Mucosa of descending colon (tissue), 3 donors: ENCODE measurements at regions not wholly inside any gene's neighbourhood (a gene's known extent, or its start where the extent isn't known, plus 50 kb on each side); places are given as distances from the start of the nearest gene placed in this dataset.

Experiments used
- ATAC-seq: fragments of 200-7000 bp; cut with Tn5 transposase; one replicate; pipeline ENCODE4 v1.9.1; 2020; ENCODE audit warnings: mild to moderate bottlenecking, moderate library complexity
- DNase-seq, 3 donors: peaks; one replicate each; pipeline ENCODE4 v3.0.0-alpha.2; 2020
- H3K36me3 ChIP-seq: fragments of 200-600 bp; one replicate; pipeline ENCODE4 v1.8.0; 2021; ENCODE audit warnings: low read depth, mild to moderate bottlenecking
- H3K4me1 ChIP-seq: fragments of 200-600 bp; one replicate; pipeline ENCODE4 v1.8.0; 2021; ENCODE audit warnings: low read depth, mild to moderate bottlenecking
- H3K4me3 ChIP-seq: fragments of 200-600 bp; one replicate; pipeline ENCODE4 v1.8.0; 2021; ENCODE audit warnings: mild to moderate bottlenecking
- H3K9me3 ChIP-seq: fragments of 200-600 bp; one replicate; pipeline ENCODE4 v1.8.0; 2021; ENCODE audit warnings: mild to moderate bottlenecking
- intact Hi-C, 2 donors: fragments of 100-400 bp; cut with DNase I in 1 of 2; cut with micrococcal nuclease in 1 of 2; formaldehyde crosslinking; loops; one replicate each; pipeline versions ENCODE4 v1.11.0 to v1.11.1; 2022; cut with DNase I, micrococcal nuclease
- TF ChIP-seq, protein P1 (sequence below): fragments of 200-600 bp; IDR thresholded peaks from one replicate; pipeline ENCODE4 v1.8.0; 2022; ENCODE audit warnings: antibody characterized with exemption, mild to moderate bottlenecking
- donor health status: DM: no; HTN: no; CAD: no; lungs with moderate emphysema.
- donor health status: DM: no; HTN: no; CAD: no.
- donor health status: DM: no; HTN: yes; CAD: no.

DNA sequence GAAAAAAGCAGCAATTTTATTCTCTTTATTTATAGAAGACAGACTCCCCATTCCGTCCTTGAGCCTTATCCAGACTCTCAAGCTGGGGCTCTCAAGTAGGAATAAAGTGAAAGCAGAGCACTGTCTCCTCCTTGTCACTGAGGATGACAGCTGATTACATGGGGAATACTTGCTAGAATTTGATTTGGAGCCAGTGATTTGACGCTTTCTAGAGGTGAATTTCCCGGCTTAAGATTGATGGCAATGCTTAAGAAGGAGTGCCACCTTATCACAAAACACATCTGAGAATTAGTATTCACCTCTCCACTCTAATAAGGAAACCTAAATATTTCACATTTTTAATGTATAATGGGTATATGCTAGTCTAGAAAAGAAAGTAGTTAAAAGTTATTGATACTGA, 135.4 kb upstream of the SLC39A10 start:
- H3K4me1 ChIP-seq, result no peaks in the 10 kb centered on the region
- H3K4me3 ChIP-seq, result no peak overlapping the region
- H3K36me3 ChIP-seq, result no peaks in the 10 kb centered on the region
- H3K9me3 ChIP-seq, result no peaks in the 10 kb centered on the region
- no peak for DNase-seq
- ATAC-seq, result no peak
- TF ChIP-seq, protein P1, sequence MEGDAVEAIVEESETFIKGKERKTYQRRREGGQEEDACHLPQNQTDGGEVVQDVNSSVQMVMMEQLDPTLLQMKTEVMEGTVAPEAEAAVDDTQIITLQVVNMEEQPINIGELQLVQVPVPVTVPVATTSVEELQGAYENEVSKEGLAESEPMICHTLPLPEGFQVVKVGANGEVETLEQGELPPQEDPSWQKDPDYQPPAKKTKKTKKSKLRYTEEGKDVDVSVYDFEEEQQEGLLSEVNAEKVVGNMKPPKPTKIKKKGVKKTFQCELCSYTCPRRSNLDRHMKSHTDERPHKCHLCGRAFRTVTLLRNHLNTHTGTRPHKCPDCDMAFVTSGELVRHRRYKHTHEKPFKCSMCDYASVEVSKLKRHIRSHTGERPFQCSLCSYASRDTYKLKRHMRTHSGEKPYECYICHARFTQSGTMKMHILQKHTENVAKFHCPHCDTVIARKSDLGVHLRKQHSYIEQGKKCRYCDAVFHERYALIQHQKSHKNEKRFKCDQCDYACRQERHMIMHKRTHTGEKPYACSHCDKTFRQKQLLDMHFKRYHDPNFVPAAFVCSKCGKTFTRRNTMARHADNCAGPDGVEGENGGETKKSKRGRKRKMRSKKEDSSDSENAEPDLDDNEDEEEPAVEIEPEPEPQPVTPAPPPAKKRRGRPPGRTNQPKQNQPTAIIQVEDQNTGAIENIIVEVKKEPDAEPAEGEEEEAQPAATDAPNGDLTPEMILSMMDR, result no peak
- intact Hi-C loops, result no loop called here

DNA sequence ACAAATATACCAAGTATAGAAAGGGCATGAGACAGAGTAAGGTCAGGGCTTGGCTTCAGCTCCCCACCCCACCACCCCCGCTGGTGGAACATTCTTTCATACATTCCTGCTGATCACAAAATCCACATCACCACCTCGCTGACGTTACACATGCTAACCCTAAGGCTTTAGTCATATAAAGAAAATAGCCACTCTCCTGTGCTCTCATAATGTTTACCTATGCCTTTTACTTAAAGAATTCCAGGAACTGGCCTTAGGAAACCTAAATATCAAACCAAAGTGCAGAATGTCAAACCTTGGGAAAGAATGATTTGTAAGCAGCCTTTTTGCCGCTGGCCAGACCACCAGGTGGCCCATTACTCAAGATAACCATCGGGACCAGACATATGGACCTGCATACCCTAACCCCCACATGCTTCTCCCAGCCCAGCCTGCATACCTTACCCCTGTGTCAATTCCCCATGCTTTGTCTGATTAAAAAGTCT, 136.3 kb upstream of the SLC39A10 start:
- Histone ChIP-seq H3K9me3 (no peaks in the 10 kb centered on the region), H3K36me3 (no peaks in the 10 kb centered on the region), H3K4me1 (no peaks in the 10 kb centered on the region), H3K4me3 (no peak overlapping the region)
- intact Hi-C loops, result no loop called here
- ATAC-seq, result no peak
- no peak for DNase-seq
- TF ChIP-seq, protein P1, result no peak

DNA sequence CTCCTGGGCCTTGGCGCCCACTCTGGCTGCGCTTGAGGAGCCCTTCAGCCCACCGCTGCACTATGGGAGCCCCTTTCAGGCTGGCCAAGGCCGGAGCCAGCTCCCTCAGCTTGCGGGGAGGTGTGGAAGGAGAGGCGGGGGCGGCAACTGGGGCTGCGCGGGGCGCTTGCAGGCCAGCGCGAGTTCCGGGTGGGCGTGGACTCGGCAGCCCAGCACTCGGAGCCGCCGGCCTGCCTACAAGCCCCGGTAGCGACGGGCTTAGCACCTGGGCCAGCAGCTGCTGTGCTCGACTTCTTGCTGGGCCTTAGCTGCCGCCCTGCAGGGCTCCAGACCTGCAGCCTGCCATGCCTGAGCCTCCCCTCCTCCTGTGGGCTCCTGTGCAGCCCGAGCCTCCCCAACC, 141.5 kb upstream of the SLC39A10 start:
- H3K4me1 ChIP-seq, result no peaks in the 10 kb centered on the region
- no peak for ATAC-seq
- no peak overlapping the region for H3K4me3 ChIP-seq
- intact Hi-C loops, result no loop called here
- no peak for DNase-seq
- no peaks in the 10 kb centered on the region for H3K36me3 ChIP-seq
- H3K9me3 ChIP-seq, result no peaks in the 10 kb centered on the region
- TF ChIP-seq, protein P1, result no peak

DNA sequence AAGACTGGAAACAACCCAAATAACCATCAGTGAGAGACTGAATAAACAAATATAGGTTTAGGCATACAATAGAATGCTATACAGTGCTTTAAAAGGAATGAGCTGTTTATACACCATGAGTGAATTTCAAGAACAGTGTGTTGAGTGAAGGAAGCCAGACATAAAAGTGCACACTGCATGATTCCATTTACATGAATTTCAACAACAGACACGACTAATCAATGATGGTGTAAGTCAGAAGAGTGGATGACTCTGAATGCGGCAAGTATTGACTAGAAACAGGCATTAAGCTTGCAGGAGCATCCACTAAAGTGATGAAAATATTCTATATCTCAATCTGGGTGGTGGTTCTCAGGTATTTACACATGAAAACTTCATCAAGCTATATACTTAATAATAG, 142.7 kb upstream of the SLC39A10 start:
- DNase-seq, result no peak
- Histone ChIP-seq H3K4me1 (no peaks in the 10 kb centered on the region), H3K9me3 (no peaks in the 10 kb centered on the region), H3K4me3 (no peak overlapping the region), H3K36me3 (no peaks in the 10 kb centered on the region)
- ATAC-seq, result no peak
- TF ChIP-seq, protein P1, result no peak
- intact Hi-C loops, result no loop called here

DNA sequence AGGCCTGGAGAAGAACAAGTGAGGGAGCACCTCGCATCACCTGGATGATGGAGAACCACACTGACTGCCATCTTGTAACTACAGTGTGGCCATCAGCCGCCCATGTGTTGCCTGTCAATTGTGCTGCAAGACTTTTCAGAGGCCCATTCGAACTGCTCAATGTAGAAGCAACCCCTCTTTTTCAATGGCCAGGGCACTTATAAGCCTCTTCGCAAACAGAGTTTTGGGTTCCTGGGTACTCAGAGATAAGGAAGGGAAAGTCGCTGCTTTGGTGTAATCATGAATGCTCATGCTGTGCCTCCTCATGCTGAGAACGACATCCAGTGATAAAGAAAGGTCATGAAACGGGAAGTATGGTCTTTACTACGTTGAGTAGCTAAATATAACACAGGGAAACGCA, 143.9 kb upstream of the SLC39A10 start:
- Histone ChIP-seq H3K4me1 (no peaks in the 10 kb centered on the region), H3K36me3 (no peaks in the 10 kb centered on the region), H3K9me3 (no peaks in the 10 kb centered on the region), H3K4me3 (no peak overlapping the region)
- TF ChIP-seq, protein P1, result no peak
- intact Hi-C loops, result no loop called here
- DNase-seq, result no peak
- ATAC-seq, result no peak

DNA sequence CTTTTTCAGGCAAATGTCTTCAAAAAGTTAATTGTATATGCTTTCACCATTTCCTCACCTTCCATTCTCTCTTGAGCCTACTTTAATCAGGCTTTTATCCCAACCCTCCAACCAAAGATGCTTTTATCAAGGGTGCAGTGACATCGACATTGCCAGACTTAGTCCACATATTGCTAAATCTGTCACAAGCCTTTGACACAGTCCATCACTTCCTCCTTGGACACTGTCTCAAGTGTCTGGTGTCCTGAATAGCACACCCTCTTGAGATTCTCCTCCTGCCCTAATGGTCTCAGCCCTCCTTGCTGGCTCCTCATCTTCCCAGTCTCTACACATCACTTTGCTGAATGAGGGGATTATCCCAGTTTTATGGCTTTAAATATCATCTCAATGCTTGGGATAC, 147.5 kb upstream of the SLC39A10 start:
- TF ChIP-seq, protein P1, result no peak
- intact Hi-C loops, result no loop called here
- Histone ChIP-seq H3K9me3 (no peaks in the 10 kb centered on the region), H3K4me1 (no peaks in the 10 kb centered on the region), H3K4me3 (no peak overlapping the region), H3K36me3 (no peaks in the 10 kb centered on the region)
- ATAC-seq (no peak), DNase-seq (no peak)
